ENCODE measurements at regions not wholly inside any gene's neighbourhood (a gene's known extent, or its start where the extent isn't known, plus 50 kb on each side); places are given as distances from the start of the nearest gene placed in this dataset.

DNA sequence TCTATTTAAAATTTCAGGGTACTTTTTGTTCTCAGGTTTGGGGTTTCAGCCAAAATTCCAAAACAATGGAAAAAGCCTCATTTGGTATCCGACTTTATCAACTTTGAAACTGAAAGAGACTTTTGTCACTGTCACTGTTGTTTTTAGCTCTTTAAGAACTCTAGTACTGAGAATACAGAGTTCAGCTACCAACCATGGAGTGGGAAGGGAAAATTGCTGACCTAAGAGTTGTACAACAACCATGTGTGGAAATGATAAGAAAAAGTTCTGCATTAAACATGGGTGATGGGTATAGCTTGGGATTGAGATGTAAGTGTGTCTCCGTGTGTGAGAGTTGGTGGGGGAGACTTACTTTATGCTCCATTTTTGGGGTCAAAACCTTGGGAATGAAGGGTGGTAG, 206.6 kb upstream of the LRATD1 start (continued):
- TF ChIP-seq ZSCAN23 (tag by site-specific recombination; IDR thresholded peaks at IDR 0.05) = no peak
- TF ChIP-seq ZNF354C (tag by site-specific recombination; IDR thresholded peaks at IDR 0.05; ENCODE audit: borderline replicate concordance, low read depth) = no peak
- TF ChIP-seq ZNF398 (tag by site-specific recombination; IDR thresholded peaks at IDR 0.05) = no peak
- TF ChIP-seq YY1 (tag by site-specific recombination; IDR thresholded peaks at IDR 0.05) = no peak
- no peak for TF ChIP-seq ZNF433 (tag by site-specific recombination; IDR thresholded peaks at IDR 0.05; ENCODE audit: low read depth)
- TF ChIP-seq ZNF670 (tag by site-specific recombination; IDR thresholded peaks at IDR 0.05; ENCODE audit: low read depth) = no peak
- TF ChIP-seq ZNF311 (tag by site-specific recombination; IDR thresholded peaks at IDR 0.05; ENCODE audit: borderline replicate concordance) = no peak
- no peak for TF ChIP-seq KLF1 (tag by site-specific recombination; IDR thresholded peaks at IDR 0.05)

- TF ChIP-seq, protein P1, sequence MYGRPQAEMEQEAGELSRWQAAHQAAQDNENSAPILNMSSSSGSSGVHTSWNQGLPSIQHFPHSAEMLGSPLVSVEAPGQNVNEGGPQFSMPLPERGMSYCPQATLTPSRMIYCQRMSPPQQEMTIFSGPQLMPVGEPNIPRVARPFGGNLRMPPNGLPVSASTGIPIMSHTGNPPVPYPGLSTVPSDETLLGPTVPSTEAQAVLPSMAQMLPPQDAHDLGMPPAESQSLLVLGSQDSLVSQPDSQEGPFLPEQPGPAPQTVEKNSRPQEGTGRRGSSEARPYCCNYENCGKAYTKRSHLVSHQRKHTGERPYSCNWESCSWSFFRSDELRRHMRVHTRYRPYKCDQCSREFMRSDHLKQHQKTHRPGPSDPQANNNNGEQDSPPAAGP (tag by site-specific recombination; IDR thresholded peaks at IDR 0.05) = no peak
- TF ChIP-seq ZNF747 (tag by site-specific recombination; IDR thresholded peaks at IDR 0.05) (no peak), ZNF510 (tag by site-specific recombination; IDR thresholded peaks at IDR 0.05; ENCODE audit: insufficient replicate concordance) (no peak), ZNF121 (tag by site-specific recombination; IDR thresholded peaks at IDR 0.05) (no peak), ZNF398 (tag by site-specific recombination; IDR thresholded peaks at IDR 0.05) (no peak), ZNF221 (tag by site-specific recombination; IDR thresholded peaks at IDR 0.05; ENCODE audit: borderline replicate concordance) (no peak), ZNF707 (tag by site-specific recombination; IDR thresholded peaks at IDR 0.05) (no peak), ZNF169 (tag by site-specific recombination; IDR thresholded peaks at IDR 0.05) (no peak), ZSCAN23 (tag by site-specific recombination; IDR thresholded peaks at IDR 0.05) (no peak), KLF1 (tag by site-specific recombination; IDR thresholded peaks at IDR 0.05) (no peak), ZNF138 (tag by site-specific recombination; IDR thresholded peaks at IDR 0.05; ENCODE audit: borderline replicate concordance) (no peak)
- CTCF ChIA-PET = interaction anchor here (0.8 kb wide), 1 partner anchor 475 kb away, joined by 3 read pairs; no protein-coding TSS in a partner anchor
- H3K4me1 ChIP-seq (ENCODE audit: control insufficient read depth, insufficient read depth, low read length) = no peaks in the 10 kb centered on the region
- no peaks in the 10 kb centered on the region for H3K36me3 ChIP-seq (ENCODE audit: control insufficient read depth in 2 of 2, insufficient read depth in 1 of 2, low read length in 2 of 2)
- H3K4me3 ChIP-seq (ENCODE audit: low read depth, low read length) = no peak overlapping the region
- no peaks in the 10 kb centered on the region for H3K9me3 ChIP-seq (ENCODE audit: control insufficient read depth, insufficient read depth, low read depth, low read length)
- no peak overlapping the region for H3K27ac ChIP-seq (ENCODE audit: extremely low read depth, low read depth, low read length)
- POLR2A ChIA-PET = no interaction called here
Measured at GRCh38 chr2:14428056-14428455, 204.5 kb upstream of the LRATD1 start.

- Histone ChIP-seq H3K4me1 (ENCODE audit: control insufficient read depth, insufficient read depth, low read length) (no peaks in the 10 kb centered on the region), H3K9me3 (ENCODE audit: control insufficient read depth, insufficient read depth, low read depth, low read length) (no peaks in the 10 kb centered on the region), H3K36me3 (ENCODE audit: control insufficient read depth in 2 of 2, insufficient read depth in 1 of 2, low read length in 2 of 2) (no peaks in the 10 kb centered on the region), H3K4me3 (ENCODE audit: low read depth, low read length) (no peak overlapping the region), H3K27ac (ENCODE audit: extremely low read depth, low read depth, low read length) (no peak overlapping the region)
- POLR2A ChIA-PET = no interaction called here
- CTCF ChIA-PET = no interaction called here
- no peak for TF ChIP-seq ZNF664 (tag by site-specific recombination; IDR thresholded peaks at IDR 0.05)
- TF ChIP-seq ZBTB44 (tag by site-specific recombination; IDR thresholded peaks at IDR 0.05) = no peak
- no peak for TF ChIP-seq ZNF843 (tag by site-specific recombination; IDR thresholded peaks at IDR 0.05)
- no peak for TF ChIP-seq ZNF600 (tag by site-specific recombination; IDR thresholded peaks at IDR 0.05)
- TF ChIP-seq ZNF138 (tag by site-specific recombination; IDR thresholded peaks at IDR 0.05; ENCODE audit: borderline replicate concordance) = no peak
- TF ChIP-seq GFI1B (tag by site-specific recombination; IDR thresholded peaks at IDR 0.05) = no peak
- TF ChIP-seq OVOL3 (tag by site-specific recombination; IDR thresholded peaks at IDR 0.05) = no peak
- TF ChIP-seq ZNF19 (tag by site-specific recombination; IDR thresholded peaks at IDR 0.05; ENCODE audit: low read depth) = no peak
- TF ChIP-seq ZNF140 (tag by site-specific recombination; IDR thresholded peaks at IDR 0.05) = no peak
Measured at GRCh38 chr2:14433946-14434495, 198.5 kb upstream of the LRATD1 start.
